OCI-LY7 (cell line): ENCODE measurements at regions not wholly inside any gene's neighbourhood (a gene's known extent, or its start where the extent isn't known, plus 50 kb on each side); places are given as distances from the start of the nearest gene placed in this dataset.

Experiments
- BruUV-seq: library from RNA; stranded (reverse); fragments of 400-500 nt; replicated peaks from 2 replicates; lab custom pipeline; 2021; lab: Mats Ljungman, UMichigan
- CTCF ChIA-PET: fragments of 300-600 bp; sonication (Branson Sonifier 250); formaldehyde crosslinking; loops from one replicate; lab custom pipeline; 2022; ENCODE audit warnings: antibody characterized with exemption; ENCODE audit not compliant: unreplicated experiment; lab: Charles Lee
- POLR2A ChIA-PET: fragments of 300-600 bp; sonication (Branson Sonifier 250); formaldehyde crosslinking; loops from one replicate; lab custom pipeline; 2022; ENCODE audit warnings: antibody characterized with exemption; lab: Charles Lee
- DNase-seq: peaks from one replicate; pipeline ENCODE4 v3.0.0-alpha.2; 2015; ENCODE audit warnings: low spot score
- H2AFZ ChIP-seq: fragments of 200-600 bp; sonication (generic), shearing (Covaris generic); 2 replicates; pipeline ENCODE4 v1.6.1; 2014; ENCODE audit warnings: mild to moderate bottlenecking, antibody characterized with exemption, low read length, moderate library complexity
- H3K27ac ChIP-seq: fragments of 200-600 bp; sonication (generic); 2 replicates; pipeline ENCODE4 v1.5.1; 2014; ENCODE audit warnings: mixed run types, low read depth, mild to moderate bottlenecking, moderate library complexity, low read length, inconsistent platforms; ENCODE audit not compliant: poor library complexity, severe bottlenecking
- H3K36me3 ChIP-seq: fragments of 200-600 bp; sonication (generic); 2 replicates; pipeline ENCODE4 v1.6.1; 2014; ENCODE audit warnings: mild to moderate bottlenecking, antibody characterized with exemption, low read length, moderate library complexity, mixed read lengths; ENCODE audit not compliant: insufficient read depth
- H3K4me1 ChIP-seq: fragments of 200-600 bp; sonication (generic); 2 replicates; pipeline ENCODE4 v1.5.1; 2014; ENCODE audit warnings: mild to moderate bottlenecking, low read length; ENCODE audit not compliant: insufficient read depth, poor library complexity, severe bottlenecking
- H3K4me2 ChIP-seq: fragments of 200-600 bp; sonication (generic); 2 replicates; pipeline ENCODE4 v1.6.1; 2014; ENCODE audit warnings: mild to moderate bottlenecking, low read length
- H3K4me3 ChIP-seq: fragments of 200-600 bp; sonication (generic); 2 replicates; pipeline ENCODE4 v1.5.1; 2014; ENCODE audit warnings: mild to moderate bottlenecking, low read depth, low read length; ENCODE audit not compliant: poor library complexity, severe bottlenecking
- H3K79me2 ChIP-seq: fragments of 200-600 bp; sonication (generic); 2 replicates; pipeline ENCODE4 v1.6.1; 2016; ENCODE audit warnings: low read depth, mild to moderate bottlenecking, low read length, moderate library complexity, mixed read lengths; ENCODE audit not compliant: insufficient read depth
- H3K9me2 ChIP-seq: fragments of 200-600 bp; sonication (generic); 2 replicates; pipeline ENCODE4 v1.6.1; 2016; ENCODE audit warnings: mild to moderate bottlenecking, low read length, mixed read lengths; ENCODE audit not compliant: insufficient read depth
- H3K9me3 ChIP-seq: fragments of 200-600 bp; sonication (generic); 2 replicates; pipeline ENCODE4 v1.6.1; 2014; ENCODE audit warnings: mild to moderate bottlenecking, mixed run types, low read length, mixed read lengths
- H4K20me1 ChIP-seq: fragments of 200-600 bp; sonication (generic); 2 replicates; pipeline ENCODE4 v1.6.1; 2014; ENCODE audit warnings: mild to moderate bottlenecking, antibody characterized with exemption, low read length, moderate library complexity, mixed read lengths; ENCODE audit not compliant: insufficient read depth
- CTCF ChIP-seq: fragments of 200-600 bp; sonication (generic); conservative IDR thresholded peaks from 2 replicates; pipeline ENCODE4 v1.5.1; 2014; ENCODE audit warnings: mild to moderate bottlenecking, antibody characterized with exemption, low read length, moderate library complexity, mixed read lengths
- EZH2phosphoT487 ChIP-seq: fragments of 200-600 bp; sonication (generic); IDR thresholded peaks from 2 replicates; pipeline ENCODE4 v1.6.1; 2018; ENCODE audit warnings: low read depth, borderline replicate concordance, mild to moderate bottlenecking, mixed run types, antibody characterized with exemption, low read length, moderate library complexity, mixed read lengths
- intact Hi-C: fragments of 100-400 bp; cut with micrococcal nuclease; formaldehyde crosslinking; loops from one replicate; pipeline ENCODE4 v1.10.0; 2022; ENCODE audit not compliant: unreplicated experiment

- no peak for TF ChIP-seq EZH2phosphoT487
- TF ChIP-seq CTCF: no peak
- no peaks in the 10 kb centered on the region for H3K36me3 ChIP-seq
- ChIA-PET POLR2A (no interaction called here), CTCF (no interaction called here)
- intact Hi-C loops: no loop called here
- H3K27ac ChIP-seq: no peak overlapping the region
- no peaks in the 10 kb centered on the region for H3K79me2 ChIP-seq
- H3K9me2 ChIP-seq: no peaks in the 10 kb centered on the region
- H3K9me3 ChIP-seq: no peaks in the 10 kb centered on the region
- H3K4me1 ChIP-seq: no peaks in the 10 kb centered on the region
- no peaks in the 10 kb centered on the region for H4K20me1 ChIP-seq
- H3K4me2 ChIP-seq: no peak overlapping the region
- DNase-seq: no peak
- no TSS peak for BruUV-seq
- H2AFZ ChIP-seq: no peak overlapping the region
- H3K4me3 ChIP-seq: no peak overlapping the region
These were observed 78.0 kb upstream of the TANC1 start for GRCh38 chr2:158890296-158890905.

- Histone ChIP-seq H3K4me3 (no peak overlapping the region), H2AFZ (no peak overlapping the region), H3K36me3 (no peaks in the 10 kb centered on the region), H3K79me2 (no peaks in the 10 kb centered on the region), H3K9me2 (no peaks in the 10 kb centered on the region), H4K20me1 (no peaks in the 10 kb centered on the region), H3K4me2 (no peak overlapping the region), H3K4me1 (no peaks in the 10 kb centered on the region), H3K27ac (no peak overlapping the region), H3K9me3 (no peaks in the 10 kb centered on the region)
- no TSS peak for BruUV-seq
- ChIA-PET POLR2A (no interaction called here), CTCF (no interaction called here)
- intact Hi-C loops: no loop called here
- TF ChIP-seq CTCF: no peak
- no peak for TF ChIP-seq EZH2phosphoT487
- no peak for DNase-seq
These were observed 75.4 kb upstream of the TANC1 start for GRCh38 chr2:158893026-158893425.

GRCh38 chr2:158893474-158893873 is 75.0 kb upstream of the TANC1 start:
- Histone ChIP-seq H3K9me2 (no peaks in the 10 kb centered on the region), H3K4me1 (no peaks in the 10 kb centered on the region), H3K4me3 (no peak overlapping the region), H3K36me3 (no peaks in the 10 kb centered on the region), H4K20me1 (no peaks in the 10 kb centered on the region), H2AFZ (no peak overlapping the region), H3K79me2 (no peaks in the 10 kb centered on the region), H3K9me3 (no peaks in the 10 kb centered on the region), H3K4me2 (no peak overlapping the region), H3K27ac (no peak overlapping the region)
- ChIA-PET CTCF (no interaction called here), POLR2A (interaction anchor here (0.6 kb wide), 1 partner anchor 429 kb away, joined by 3 read pairs; no protein-coding TSS in a partner anchor)
- DNase-seq: no peak
- no TSS peak for BruUV-seq
- TF ChIP-seq CTCF (no peak), EZH2phosphoT487 (no peak)
- intact Hi-C loops: no loop called here
